GM12878 (cell line): ENCODE measurements at regions not wholly inside any gene's neighbourhood (a gene's known extent, or its start where the extent isn't known, plus 50 kb on each side); places are given as distances from the start of the nearest gene placed in this dataset.

ENCODE experiments used
- CEBPB ChIP-seq, 2 experiments: fragments of 150-350 bp in 1 of 2; IDR thresholded peaks; 2 replicates each; pipeline ENCODE4 v1.6.1; 2012 to 2014; ENCODE audit warnings: low read depth in 2 of 2, low read length in 2 of 2, borderline replicate concordance in 1 of 2, inconsistent platforms in 1 of 2
- CHD4 ChIP-seq: fragments of 200-600 bp; sonication (generic); IDR thresholded peaks from 2 replicates; pipeline ENCODE4 v1.6.1; 2016; ENCODE audit warnings: mild to moderate bottlenecking
- EED ChIP-seq: sonication (generic); IDR thresholded peaks from 2 replicates; pipeline ENCODE4 v1.6.1; 2016; ENCODE audit warnings: antibody characterized with exemption, low read depth
- EP300 ChIP-seq, 2 experiments: fragments of 150-350 bp in 1 of 2; IDR thresholded peaks; 2 replicates each; pipeline ENCODE4 v1.6.1; 2011 to 2012; ENCODE audit warnings: low read depth in 2 of 2, low read length in 2 of 2, borderline replicate concordance in 1 of 2, improper control_type of control experiment in 1 of 2, inconsistent platforms in 1 of 2; ENCODE audit not compliant: control insufficient read depth in 1 of 2
- HCFC1 ChIP-seq: fragments of 150-350 bp; IDR thresholded peaks from 2 replicates; pipeline ENCODE4 v1.6.1; 2014; ENCODE audit warnings: low read length
- IKZF1 ChIP-seq: fragments of 450-650 bp; conservative IDR thresholded peaks from 2 replicates; pipeline ENCODE4 v1.6.1; 2017; ENCODE audit warnings: antibody characterized with exemption, mild to moderate bottlenecking
- MTA3 ChIP-seq: IDR thresholded peaks from 2 replicates; pipeline ENCODE4 v1.6.1; 2012; ENCODE audit warnings: low read length, inconsistent platforms, borderline replicate concordance
- MXI1 ChIP-seq: fragments of 150-350 bp; IDR thresholded peaks from 2 replicates; pipeline ENCODE4 v1.6.1; 2011; ENCODE audit warnings: low read depth, mild to moderate bottlenecking, inconsistent platforms, low read length, improper control_type of control experiment
- NFYB ChIP-seq: IDR thresholded peaks from 2 replicates; pipeline ENCODE4 v1.6.1; 2011; ENCODE audit warnings: low read depth, mild to moderate bottlenecking, low read length, improper control_type of control experiment, moderate library complexity; ENCODE audit not compliant: insufficient read depth
- STAT3 ChIP-seq: IDR thresholded peaks from 2 replicates; pipeline ENCODE4 v1.6.1; 2011; ENCODE audit warnings: low read depth, low read length, improper control_type of control experiment
- SUPT20H ChIP-seq: IDR thresholded peaks from 2 replicates; pipeline ENCODE4 v1.6.1; 2011; ENCODE audit warnings: low read depth, mild to moderate bottlenecking, low read length, moderate library complexity, borderline replicate concordance; ENCODE audit not compliant: control insufficient read depth
- TCF12 ChIP-seq: IDR thresholded peaks from 2 replicates; pipeline ENCODE4 v1.6.1; 2011; ENCODE audit warnings: low read depth, mild to moderate bottlenecking, low read length
- WRNIP1 ChIP-seq: IDR thresholded peaks from 2 replicates; pipeline ENCODE4 v1.6.1; 2011; ENCODE audit warnings: low read depth, low read length, improper control_type of control experiment, borderline replicate concordance
- TF ChIP-seq, protein P1 (sequence below): fragments of 450-650 bp; IDR thresholded peaks from 2 replicates; pipeline ENCODE4 v1.6.1; 2016; ENCODE audit warnings: mild to moderate bottlenecking
- TF ChIP-seq, protein P2 (sequence below): fragments of 450-650 bp; IDR thresholded peaks from 2 replicates; pipeline ENCODE4 v1.6.1; 2016; ENCODE audit warnings: mild to moderate bottlenecking
- TF ChIP-seq, protein P3 (sequence below): IDR thresholded peaks from 2 replicates; pipeline ENCODE4 v1.6.1; 2011; ENCODE audit warnings: borderline replicate concordance, low read depth, mild to moderate bottlenecking, moderate library complexity, mixed read lengths, low read length; ENCODE audit not compliant: insufficient read depth; ENCODE audit errors: extremely low read length
- TF ChIP-seq, protein P4 (sequence below): fragments of 450-650 bp; IDR thresholded peaks from 2 replicates; pipeline ENCODE4 v1.6.1; 2017; ENCODE audit warnings: mild to moderate bottlenecking, low read depth, inconsistent platforms; ENCODE audit not compliant: poor library complexity, severe bottlenecking
- TF ChIP-seq, protein P5 (sequence below): IDR thresholded peaks from 2 replicates; pipeline ENCODE4 v1.6.1; 2012; ENCODE audit warnings: low read depth, low read length, improper control_type of control experiment
- TF ChIP-seq, protein P6 (sequence below): IDR thresholded peaks from 2 replicates; pipeline ENCODE4 v1.6.1; 2011; ENCODE audit warnings: mild to moderate bottlenecking, low read depth, low read length, moderate library complexity; ENCODE audit not compliant: insufficient replicate concordance

DNA sequence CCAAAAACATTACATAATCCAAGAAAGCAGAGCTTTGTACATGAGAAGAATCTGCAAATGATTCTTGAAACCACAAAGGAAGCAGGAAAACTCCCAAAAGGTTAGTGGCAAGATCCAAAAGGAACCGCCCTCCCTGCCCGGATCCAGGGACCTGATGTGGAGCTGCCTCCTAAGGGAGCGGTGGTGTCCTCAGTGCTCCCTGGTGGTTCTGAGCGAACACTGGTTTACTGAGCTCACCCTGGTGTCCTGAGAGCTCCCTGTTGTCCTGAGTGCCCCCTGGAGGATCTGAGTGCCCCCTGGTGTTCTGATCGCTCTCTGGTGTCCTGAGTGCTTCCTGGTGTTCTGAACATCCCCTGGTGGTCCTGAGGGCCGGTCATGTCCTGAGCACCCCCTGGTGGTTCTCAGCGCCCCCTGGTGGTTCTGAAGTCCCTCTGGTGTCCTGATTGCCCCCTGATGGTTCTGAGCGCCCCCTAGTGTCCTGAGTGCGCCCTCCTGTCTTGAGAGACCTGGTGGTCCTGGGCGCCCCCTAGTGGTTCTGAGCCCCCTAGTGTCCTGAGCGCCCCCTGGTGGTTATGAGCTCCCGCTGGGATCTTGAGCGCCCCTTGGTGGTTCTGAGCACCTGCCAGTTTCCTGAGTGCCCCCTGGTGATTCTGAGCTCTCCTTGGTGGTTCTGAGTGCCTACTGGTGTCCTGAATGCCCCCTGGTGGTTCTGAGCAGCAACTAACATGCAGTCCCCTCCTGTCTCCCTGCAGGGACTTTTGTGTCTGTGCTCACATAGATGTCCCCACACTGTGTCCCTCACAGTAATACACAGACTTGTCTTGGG is 891.1 kb downstream of the TMEM121 start (continued):
- TF ChIP-seq, protein P1, sequence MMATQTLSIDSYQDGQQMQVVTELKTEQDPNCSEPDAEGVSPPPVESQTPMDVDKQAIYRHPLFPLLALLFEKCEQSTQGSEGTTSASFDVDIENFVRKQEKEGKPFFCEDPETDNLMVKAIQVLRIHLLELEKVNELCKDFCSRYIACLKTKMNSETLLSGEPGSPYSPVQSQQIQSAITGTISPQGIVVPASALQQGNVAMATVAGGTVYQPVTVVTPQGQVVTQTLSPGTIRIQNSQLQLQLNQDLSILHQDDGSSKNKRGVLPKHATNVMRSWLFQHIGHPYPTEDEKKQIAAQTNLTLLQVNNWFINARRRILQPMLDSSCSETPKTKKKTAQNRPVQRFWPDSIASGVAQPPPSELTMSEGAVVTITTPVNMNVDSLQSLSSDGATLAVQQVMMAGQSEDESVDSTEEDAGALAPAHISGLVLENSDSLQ = peak; percentile 52
- TF ChIP-seq, protein P2, sequence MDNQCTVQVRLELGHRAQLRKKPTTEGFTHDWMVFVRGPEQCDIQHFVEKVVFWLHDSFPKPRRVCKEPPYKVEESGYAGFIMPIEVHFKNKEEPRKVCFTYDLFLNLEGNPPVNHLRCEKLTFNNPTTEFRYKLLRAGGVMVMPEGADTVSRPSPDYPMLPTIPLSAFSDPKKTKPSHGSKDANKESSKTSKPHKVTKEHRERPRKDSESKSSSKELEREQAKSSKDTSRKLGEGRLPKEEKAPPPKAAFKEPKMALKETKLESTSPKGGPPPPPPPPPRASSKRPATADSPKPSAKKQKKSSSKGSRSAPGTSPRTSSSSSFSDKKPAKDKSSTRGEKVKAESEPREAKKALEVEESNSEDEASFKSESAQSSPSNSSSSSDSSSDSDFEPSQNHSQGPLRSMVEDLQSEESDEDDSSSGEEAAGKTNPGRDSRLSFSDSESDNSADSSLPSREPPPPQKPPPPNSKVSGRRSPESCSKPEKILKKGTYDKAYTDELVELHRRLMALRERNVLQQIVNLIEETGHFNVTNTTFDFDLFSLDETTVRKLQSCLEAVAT = peak; percentile 53; the same call in 1 of the 2 replicates
- no peak for TF ChIP-seq STAT3
- TF ChIP-seq, protein P3, sequence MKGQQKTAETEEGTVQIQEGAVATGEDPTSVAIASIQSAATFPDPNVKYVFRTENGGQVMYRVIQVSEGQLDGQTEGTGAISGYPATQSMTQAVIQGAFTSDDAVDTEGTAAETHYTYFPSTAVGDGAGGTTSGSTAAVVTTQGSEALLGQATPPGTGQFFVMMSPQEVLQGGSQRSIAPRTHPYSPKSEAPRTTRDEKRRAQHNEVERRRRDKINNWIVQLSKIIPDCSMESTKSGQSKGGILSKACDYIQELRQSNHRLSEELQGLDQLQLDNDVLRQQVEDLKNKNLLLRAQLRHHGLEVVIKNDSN = no peak
- TF ChIP-seq CEBPB (IDR thresholded peaks at IDR 0.05; ENCODE audit: borderline replicate concordance in 1 of 2, low read depth in 2 of 2, low read length in 2 of 2) = no peak
- TF ChIP-seq, protein P4, sequence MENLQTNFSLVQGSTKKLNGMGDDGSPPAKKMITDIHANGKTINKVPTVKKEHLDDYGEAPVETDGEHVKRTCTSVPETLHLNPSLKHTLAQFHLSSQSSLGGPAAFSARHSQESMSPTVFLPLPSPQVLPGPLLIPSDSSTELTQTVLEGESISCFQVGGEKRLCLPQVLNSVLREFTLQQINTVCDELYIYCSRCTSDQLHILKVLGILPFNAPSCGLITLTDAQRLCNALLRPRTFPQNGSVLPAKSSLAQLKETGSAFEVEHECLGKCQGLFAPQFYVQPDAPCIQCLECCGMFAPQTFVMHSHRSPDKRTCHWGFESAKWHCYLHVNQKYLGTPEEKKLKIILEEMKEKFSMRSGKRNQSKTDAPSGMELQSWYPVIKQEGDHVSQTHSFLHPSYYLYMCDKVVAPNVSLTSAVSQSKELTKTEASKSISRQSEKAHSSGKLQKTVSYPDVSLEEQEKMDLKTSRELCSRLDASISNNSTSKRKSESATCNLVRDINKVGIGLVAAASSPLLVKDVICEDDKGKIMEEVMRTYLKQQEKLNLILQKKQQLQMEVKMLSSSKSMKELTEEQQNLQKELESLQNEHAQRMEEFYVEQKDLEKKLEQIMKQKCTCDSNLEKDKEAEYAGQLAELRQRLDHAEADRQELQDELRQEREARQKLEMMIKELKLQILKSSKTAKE = peak; percentile 84
- TF ChIP-seq MXI1 = no peak
- TF ChIP-seq TCF12 = peak; percentile 83; the same call in 1 of the 2 replicates
- TF ChIP-seq IKZF1 = peak; percentile 74
- TF ChIP-seq, protein P5, sequence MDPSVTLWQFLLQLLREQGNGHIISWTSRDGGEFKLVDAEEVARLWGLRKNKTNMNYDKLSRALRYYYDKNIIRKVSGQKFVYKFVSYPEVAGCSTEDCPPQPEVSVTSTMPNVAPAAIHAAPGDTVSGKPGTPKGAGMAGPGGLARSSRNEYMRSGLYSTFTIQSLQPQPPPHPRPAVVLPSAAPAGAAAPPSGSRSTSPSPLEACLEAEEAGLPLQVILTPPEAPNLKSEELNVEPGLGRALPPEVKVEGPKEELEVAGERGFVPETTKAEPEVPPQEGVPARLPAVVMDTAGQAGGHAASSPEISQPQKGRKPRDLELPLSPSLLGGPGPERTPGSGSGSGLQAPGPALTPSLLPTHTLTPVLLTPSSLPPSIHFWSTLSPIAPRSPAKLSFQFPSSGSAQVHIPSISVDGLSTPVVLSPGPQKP = no peak
- TF ChIP-seq, protein P6, sequence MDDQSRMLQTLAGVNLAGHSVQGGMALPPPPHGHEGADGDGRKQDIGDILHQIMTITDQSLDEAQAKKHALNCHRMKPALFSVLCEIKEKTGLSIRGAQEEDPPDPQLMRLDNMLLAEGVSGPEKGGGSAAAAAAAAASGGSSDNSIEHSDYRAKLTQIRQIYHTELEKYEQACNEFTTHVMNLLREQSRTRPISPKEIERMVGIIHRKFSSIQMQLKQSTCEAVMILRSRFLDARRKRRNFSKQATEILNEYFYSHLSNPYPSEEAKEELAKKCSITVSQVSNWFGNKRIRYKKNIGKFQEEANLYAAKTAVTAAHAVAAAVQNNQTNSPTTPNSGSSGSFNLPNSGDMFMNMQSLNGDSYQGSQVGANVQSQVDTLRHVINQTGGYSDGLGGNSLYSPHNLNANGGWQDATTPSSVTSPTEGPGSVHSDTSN = no peak
- TF ChIP-seq SUPT20H = no peak
- TF ChIP-seq EED = 0 out of 2 replicates have a peak, but pooled peaks have one; percentile 64
- no peak for TF ChIP-seq WRNIP1
- TF ChIP-seq EP300 (IDR thresholded peaks at IDR 0.05; ENCODE audit: borderline replicate concordance in 1 of 2, control insufficient read depth in 1 of 2, low read depth in 2 of 2, low read length in 2 of 2) = no peak
- TF ChIP-seq MTA3 = no peak
- no peak; the same call in 1 of the 2 replicates for TF ChIP-seq HCFC1
- no peak for TF ChIP-seq NFYB
- TF ChIP-seq CHD4 = no peak
